ENCODE measurements at regions not wholly inside any gene's neighbourhood (a gene's known extent, or its start where the extent isn't known, plus 50 kb on each side); places are given as distances from the start of the nearest gene placed in this dataset.

- TF ChIP-seq EZH2 (IDR thresholded peaks at IDR 0.05; ENCODE audit: low read length, missing control alignments) (no peak), CTCF (conservative IDR thresholded peaks at IDR 0.05 in 1 of 2, IDR thresholded peaks at IDR 0.05 in 1 of 2; ENCODE audit: low read depth in 1 of 2, low read length in 2 of 2) (no peak)
- no peak overlapping the region for H3K4me3 ChIP-seq (replicated peaks in 1 of 4; ENCODE audit: control extremely low read depth in 1 of 4, insufficient read depth in 1 of 4, low read depth in 3 of 4, low read length in 4 of 4)
Measured at GRCh38 chr15:35254062-35254461, 169.0 kb upstream of the NANOGP8 start.

GRCh38 chr15:35252351-35252865 is 167.3 kb upstream of the NANOGP8 start:
- H3K4me3 ChIP-seq (replicated peaks in 1 of 4; ENCODE audit: control extremely low read depth in 1 of 4, insufficient read depth in 1 of 4, low read depth in 3 of 4, low read length in 4 of 4) = no peak overlapping the region
- no peak for DNase-seq (ENCODE audit: low read depth in 2 of 2)
- no peak overlapping the region for H3K4me2 ChIP-seq (ENCODE audit: extremely low read depth, insufficient read depth, low read length)
- no peaks in the 10 kb centered on the region for H3K79me2 ChIP-seq (ENCODE audit: control insufficient read depth, insufficient read depth, low read length)
- H3K9ac ChIP-seq (ENCODE audit: insufficient read depth, low read length) = no peak overlapping the region
- H3K4me1 ChIP-seq (ENCODE audit: control insufficient read depth, extremely low read depth, insufficient read depth, low read length) = no peaks in the 10 kb centered on the region
- no peak for TF ChIP-seq EZH2 (IDR thresholded peaks at IDR 0.05; ENCODE audit: low read length, missing control alignments)
- TF ChIP-seq CTCF (conservative IDR thresholded peaks at IDR 0.05 in 1 of 2, IDR thresholded peaks at IDR 0.05 in 1 of 2; ENCODE audit: low read depth in 1 of 2, low read length in 2 of 2) = no peak
- no peaks in the 10 kb centered on the region for H3K36me3 ChIP-seq (ENCODE audit: control insufficient read depth, insufficient read depth, low read length)
- no peaks in the 10 kb centered on the region for H3K27me3 ChIP-seq (ENCODE audit: control insufficient read depth, insufficient read depth, low read length)
- no peaks in the 10 kb centered on the region for H3K9me3 ChIP-seq (ENCODE audit: control insufficient read depth, insufficient read depth, low read depth, low read length)
- no peak overlapping the region for H2AFZ ChIP-seq (ENCODE audit: low read length)
- H4K20me1 ChIP-seq (ENCODE audit: control insufficient read depth, extremely low read depth, insufficient read depth, low read length) = no peaks in the 10 kb centered on the region
- H3K27ac ChIP-seq (ENCODE audit: insufficient read depth, low read length) = no peak overlapping the region

More at GRCh38 chr15:35254062-35254461, 169.0 kb upstream of the NANOGP8 start:
- Histone ChIP-seq H3K9ac (ENCODE audit: insufficient read depth, low read length) (no peak overlapping the region), H2AFZ (ENCODE audit: low read length) (no peak overlapping the region), H3K36me3 (ENCODE audit: control insufficient read depth, insufficient read depth, low read length) (no peaks in the 10 kb centered on the region), H3K27me3 (ENCODE audit: control insufficient read depth, insufficient read depth, low read length) (no peaks in the 10 kb centered on the region), H4K20me1 (ENCODE audit: control insufficient read depth, extremely low read depth, insufficient read depth, low read length) (no peaks in the 10 kb centered on the region), H3K79me2 (ENCODE audit: control insufficient read depth, insufficient read depth, low read length) (no peaks in the 10 kb centered on the region), H3K4me2 (ENCODE audit: extremely low read depth, insufficient read depth, low read length) (no peak overlapping the region), H3K4me1 (ENCODE audit: control insufficient read depth, extremely low read depth, insufficient read depth, low read length) (no peaks in the 10 kb centered on the region), H3K27ac (ENCODE audit: insufficient read depth, low read length) (no peak overlapping the region), H3K9me3 (ENCODE audit: control insufficient read depth, insufficient read depth, low read depth, low read length) (no peaks in the 10 kb centered on the region)
- DNase-seq (ENCODE audit: low read depth in 2 of 2) = no peak

GRCh38 chr15:35247150-35247549 is 162.1 kb upstream of the NANOGP8 start:
- Histone ChIP-seq H3K79me2 (ENCODE audit: control insufficient read depth, insufficient read depth, low read length) (no peaks in the 10 kb centered on the region), H3K9me3 (ENCODE audit: control insufficient read depth, insufficient read depth, low read depth, low read length) (no peaks in the 10 kb centered on the region), H3K4me2 (ENCODE audit: extremely low read depth, insufficient read depth, low read length) (no peak overlapping the region), H3K27me3 (ENCODE audit: control insufficient read depth, insufficient read depth, low read length) (no peaks in the 10 kb centered on the region), H3K4me1 (ENCODE audit: control insufficient read depth, extremely low read depth, insufficient read depth, low read length) (no peaks in the 10 kb centered on the region), H3K9ac (ENCODE audit: insufficient read depth, low read length) (no peak overlapping the region), H3K36me3 (ENCODE audit: control insufficient read depth, insufficient read depth, low read length) (no peaks in the 10 kb centered on the region), H2AFZ (ENCODE audit: low read length) (no peak overlapping the region), H3K4me3 (replicated peaks in 1 of 4; ENCODE audit: control extremely low read depth in 1 of 4, insufficient read depth in 1 of 4, low read depth in 3 of 4, low read length in 4 of 4) (no peak overlapping the region), H4K20me1 (ENCODE audit: control insufficient read depth, extremely low read depth, insufficient read depth, low read length) (no peaks in the 10 kb centered on the region), H3K27ac (ENCODE audit: insufficient read depth, low read length) (no peak overlapping the region)
- TF ChIP-seq EZH2 (IDR thresholded peaks at IDR 0.05; ENCODE audit: low read length, missing control alignments) (no peak), CTCF (conservative IDR thresholded peaks at IDR 0.05 in 1 of 2, IDR thresholded peaks at IDR 0.05 in 1 of 2; ENCODE audit: low read depth in 1 of 2, low read length in 2 of 2) (no peak)
- DNase-seq (ENCODE audit: low read depth in 2 of 2) = no peak
